Muscle layer of duodenum (tissue), 2 donors: ENCODE measurements at regions not wholly inside any gene's neighbourhood (a gene's known extent, or its start where the extent isn't known, plus 50 kb on each side); places are given as distances from the start of the nearest gene placed in this dataset.
"Not testable (repeated sequence)": the region's sequence is repeated elsewhere in the genome, so short reads cannot be mapped to it uniquely, and the experiment has no call there.

Source experiments
- H3K27ac ChIP-seq: one replicate; pipeline ENCODE4 v1.7.0; 2013; ENCODE audit warnings: mild to moderate bottlenecking, low read length
- H3K27me3 ChIP-seq: one replicate; pipeline ENCODE4 v1.7.0; 2013; ENCODE audit warnings: low read depth, mild to moderate bottlenecking, control low read depth, low read length
- H3K36me3 ChIP-seq, 2 donors: one replicate each; pipeline ENCODE4 v1.7.0; 2013; ENCODE audit warnings: low read length in 2 of 2, control low read depth in 1 of 2, mild to moderate bottlenecking in 1 of 2; ENCODE audit not compliant: insufficient read depth in 2 of 2, control insufficient read depth in 1 of 2
- H3K4me1 ChIP-seq, 2 donors: one replicate each; pipeline ENCODE4 v1.7.0; 2013; ENCODE audit warnings: low read length in 2 of 2, mild to moderate bottlenecking in 2 of 2, control low read depth in 1 of 2, moderate library complexity in 1 of 2; ENCODE audit not compliant: insufficient read depth in 2 of 2, control insufficient read depth in 1 of 2
- H3K4me3 ChIP-seq, 2 donors: one replicate each; pipeline ENCODE4 v1.7.0; 2013; ENCODE audit warnings: low read length in 2 of 2, low read depth in 1 of 2, mild to moderate bottlenecking in 1 of 2
- H3K9me3 ChIP-seq, 2 donors: one replicate each; pipeline ENCODE4 v1.7.0; 2013; ENCODE audit warnings: low read length in 2 of 2, control low read depth in 1 of 2, mild to moderate bottlenecking in 1 of 2; ENCODE audit not compliant: control insufficient read depth in 1 of 2
- donor health status: healthy.

GRCh38 chr13:82176751-82177150 is 1705.5 kb downstream of the SLITRK1 start:
- no peaks in the 10 kb centered on the region for H3K27me3 ChIP-seq
- H3K4me3 ChIP-seq: no peak overlapping the region
- H3K27ac ChIP-seq: no peak overlapping the region
- peaks cover 0 to 7% of the 10 kb centered on the region in 2 donors for H3K9me3 ChIP-seq
- no peaks in the 10 kb centered on the region for H3K36me3 ChIP-seq
- H3K4me1 ChIP-seq: no peaks in the 10 kb centered on the region

GRCh38 chr13:82165396-82166174 is 1716.7 kb downstream of the SLITRK1 start:
- Histone ChIP-seq H3K36me3 (no peaks in the 10 kb centered on the region), H3K9me3 (no peaks in the 10 kb centered on the region), H3K27me3 (no peaks in the 10 kb centered on the region), H3K27ac (no peak overlapping the region), H3K4me1 (no peaks in the 10 kb centered on the region), H3K4me3 (no peak overlapping the region)

- not testable (repeated sequence) for H3K9me3 ChIP-seq, H3K27ac ChIP-seq, H3K36me3 ChIP-seq, H3K4me1 ChIP-seq, H3K4me3 ChIP-seq, H3K27me3 ChIP-seq
These were observed 1717.4 kb downstream of the SLITRK1 start for GRCh38 chr13:82164780-82165395.

GRCh38 chr13:82147526-82147925 is 1734.7 kb downstream of the SLITRK1 start:
- H3K9me3 ChIP-seq: no peaks in the 10 kb centered on the region
- no peak overlapping the region for H3K4me3 ChIP-seq
- H3K27ac ChIP-seq: no peak overlapping the region
- H3K27me3 ChIP-seq: no peaks in the 10 kb centered on the region
- no peaks in the 10 kb centered on the region for H3K4me1 ChIP-seq
- no peaks in the 10 kb centered on the region for H3K36me3 ChIP-seq

- Histone ChIP-seq H3K27ac (no peak overlapping the region), H3K27me3 (no peaks in the 10 kb centered on the region), H3K9me3 (no peaks in the 10 kb centered on the region), H3K4me3 (no peak overlapping the region), H3K36me3 (no peaks in the 10 kb centered on the region), H3K4me1 (no peaks in the 10 kb centered on the region)
These were observed 1745.4 kb downstream of the SLITRK1 start for GRCh38 chr13:82136880-82137279.

- Histone ChIP-seq H3K4me1 (no peaks in the 10 kb centered on the region), H3K9me3 (no peaks in the 10 kb centered on the region), H3K4me3 (no peak overlapping the region), H3K27me3 (no peaks in the 10 kb centered on the region), H3K36me3 (no peaks in the 10 kb centered on the region), H3K27ac (no peak overlapping the region)
These were observed 1753.0 kb downstream of the SLITRK1 start for GRCh38 chr13:82129281-82129680.

- no peak overlapping the region for H3K27ac ChIP-seq
- no peaks in the 10 kb centered on the region for H3K36me3 ChIP-seq
- H3K9me3 ChIP-seq: no peaks in the 10 kb centered on the region
These were observed 1763.7 kb downstream of the SLITRK1 start for GRCh38 chr13:82118589-82118988.

GRCh38 chr13:82116422-82116989 is 1765.8 kb downstream of the SLITRK1 start:
- Histone ChIP-seq H3K36me3 (no peaks in the 10 kb centered on the region), H3K4me1 (no peaks in the 10 kb centered on the region), H3K27me3 (no peaks in the 10 kb centered on the region), H3K4me3 (no peak overlapping the region), H3K9me3 (no peaks in the 10 kb centered on the region), H3K27ac (no peak overlapping the region)

More at GRCh38 chr13:82118589-82118988, 1763.7 kb downstream of the SLITRK1 start:
- Histone ChIP-seq H3K4me1 (no peaks in the 10 kb centered on the region), H3K27me3 (no peaks in the 10 kb centered on the region), H3K4me3 (no peak overlapping the region)

- no peak overlapping the region for H3K27ac ChIP-seq
- no peaks in the 10 kb centered on the region for H3K9me3 ChIP-seq
- H3K4me1 ChIP-seq: no peaks in the 10 kb centered on the region
- no peaks in the 10 kb centered on the region for H3K27me3 ChIP-seq
- H3K4me3 ChIP-seq: no peak overlapping the region
- H3K36me3 ChIP-seq: no peaks in the 10 kb centered on the region
These were observed 1766.9 kb downstream of the SLITRK1 start for GRCh38 chr13:82115391-82115790.

GRCh38 chr13:82096256-82096655 is 1755.3 kb upstream of the SPRY2 start:
- H3K4me1 ChIP-seq: no peaks in the 10 kb centered on the region
- H3K9me3 ChIP-seq: no peaks in the 10 kb centered on the region
- no peaks in the 10 kb centered on the region for H3K27me3 ChIP-seq
- H3K36me3 ChIP-seq: no peaks in the 10 kb centered on the region
- no peak overlapping the region for H3K4me3 ChIP-seq
- no peak overlapping the region for H3K27ac ChIP-seq

- no peaks in the 10 kb centered on the region for H3K27me3 ChIP-seq
- no peaks in the 10 kb centered on the region for H3K36me3 ChIP-seq
- no peaks in the 10 kb centered on the region for H3K4me1 ChIP-seq
- H3K9me3 ChIP-seq: no peaks in the 10 kb centered on the region
- H3K4me3 ChIP-seq: no peak overlapping the region
- H3K27ac ChIP-seq: no peak overlapping the region
These were observed 1751.4 kb upstream of the SPRY2 start for GRCh38 chr13:82092312-82092711.
